ENCODE measurements at regions not wholly inside any gene's neighbourhood (a gene's known extent, or its start where the extent isn't known, plus 50 kb on each side); places are given as distances from the start of the nearest gene placed in this dataset.

GRCh38 chr7:67766906-67767410 lies 770.3 kb downstream of the TYW1 start:
- DNase-seq = no peak
- TF ChIP-seq CTCF (IDR thresholded peaks at IDR 0.05) = no peak
- intact Hi-C loops (cut with DNase I) = no loop called here

GRCh38 chr7:67771846-67772605 lies 775.4 kb downstream of the TYW1 start:
- H3K27me3 ChIP-seq = no peaks in the 10 kb centered on the region
- H3K27ac ChIP-seq = no peak overlapping the region
- no peak for DNase-seq
- no peaks in the 10 kb centered on the region for H3K9me3 ChIP-seq
- TF ChIP-seq CTCF (IDR thresholded peaks at IDR 0.05) = no peak
- no peak overlapping the region for H3K4me3 ChIP-seq
- no peak overlapping the region for H3K9ac ChIP-seq (ENCODE audit: low read depth in 2 of 2, low read length in 2 of 2)
- intact Hi-C loops (cut with DNase I) = no loop called here
- H3K4me1 ChIP-seq = no peaks in the 10 kb centered on the region
- no peaks in the 10 kb centered on the region for H3K36me3 ChIP-seq

More at GRCh38 chr7:67766906-67767410, 770.3 kb downstream of the TYW1 start:
- Histone ChIP-seq H3K36me3 (no peaks in the 10 kb centered on the region), H3K27ac (no peak overlapping the region), H3K4me3 (no peak overlapping the region), H3K9ac (ENCODE audit: low read depth in 2 of 2, low read length in 2 of 2) (no peak overlapping the region), H3K4me1 (no peaks in the 10 kb centered on the region), H3K27me3 (no peaks in the 10 kb centered on the region), H3K9me3 (no peaks in the 10 kb centered on the region)

GRCh38 chr7:67773081-67773480 lies 776.4 kb downstream of the TYW1 start:
- H3K9ac ChIP-seq (ENCODE audit: low read depth in 2 of 2, low read length in 2 of 2) = no peak overlapping the region
- no peak for TF ChIP-seq CTCF (IDR thresholded peaks at IDR 0.05)
- H3K36me3 ChIP-seq = no peaks in the 10 kb centered on the region
- no peaks in the 10 kb centered on the region for H3K27me3 ChIP-seq
- no peaks in the 10 kb centered on the region for H3K9me3 ChIP-seq
- no peak overlapping the region for H3K4me3 ChIP-seq
- no peak overlapping the region for H3K27ac ChIP-seq
- DNase-seq = no peak
- H3K4me1 ChIP-seq = no peaks in the 10 kb centered on the region
- intact Hi-C loops (cut with DNase I) = no loop called here

GRCh38 chr7:67777119-67777518 lies 780.5 kb downstream of the TYW1 start:
- no peak overlapping the region for H3K4me3 ChIP-seq
- TF ChIP-seq CTCF (IDR thresholded peaks at IDR 0.05) = no peak
- no peaks in the 10 kb centered on the region for H3K4me1 ChIP-seq

GRCh38 chr7:67781841-67782240 lies 785.2 kb downstream of the TYW1 start:
- Histone ChIP-seq H3K9me3 (no peaks in the 10 kb centered on the region), H3K27me3 (no peaks in the 10 kb centered on the region), H3K36me3 (no peaks in the 10 kb centered on the region), H3K27ac (no peak overlapping the region), H3K4me3 (no peak overlapping the region), H3K9ac (ENCODE audit: low read depth in 2 of 2, low read length in 2 of 2) (no peak overlapping the region), H3K4me1 (no peaks in the 10 kb centered on the region)
- intact Hi-C loops (cut with DNase I) = no loop called here
- no peak for DNase-seq
- no peak for TF ChIP-seq CTCF (IDR thresholded peaks at IDR 0.05)

More at GRCh38 chr7:67777119-67777518, 780.5 kb downstream of the TYW1 start:
- H3K27ac ChIP-seq = no peak overlapping the region
- no peaks in the 10 kb centered on the region for H3K36me3 ChIP-seq
- H3K9ac ChIP-seq (ENCODE audit: low read depth in 2 of 2, low read length in 2 of 2) = no peak overlapping the region
- no peaks in the 10 kb centered on the region for H3K9me3 ChIP-seq
- DNase-seq = no peak
- intact Hi-C loops (cut with DNase I) = no loop called here
- no peaks in the 10 kb centered on the region for H3K27me3 ChIP-seq

All from colonic mucosa (tissue), 4 donors.